Thoracic aorta (tissue), 2 donors: ENCODE measurements at regions not wholly inside any gene's neighbourhood (a gene's known extent, or its start where the extent isn't known, plus 50 kb on each side); places are given as distances from the start of the nearest gene placed in this dataset.

Experiments
- ATAC-seq: fragments of 150-250 bp; one replicate; pipeline ENCODE4 v1.8.0; 2017; ENCODE audit warnings: low read depth; ENCODE audit not compliant: insufficient number of reproducible peaks, low FRiP score
- DNase-seq: peaks from one replicate; pipeline ENCODE4 v3.0.0-alpha.2; 2020; ENCODE audit warnings: low spot score
- H3K27ac ChIP-seq, 2 donors: fragments of 200-600 bp; sonication (generic); 1 replicate in 1 of 2; 2 replicates in 1 of 2; pipeline ENCODE4 v1.5.1; 2016; ENCODE audit warnings: mild to moderate bottlenecking in 2 of 2, moderate library complexity in 2 of 2
- H3K27me3 ChIP-seq: fragments of 200-600 bp; sonication (generic); replicated peaks from 2 replicates; pipeline ENCODE4 v1.6.0; 2016; ENCODE audit warnings: mild to moderate bottlenecking; ENCODE audit not compliant: insufficient read depth
- H3K36me3 ChIP-seq: fragments of 200-600 bp; sonication (generic); one replicate; pipeline ENCODE4 v1.5.1; 2016
- H3K4me1 ChIP-seq, 2 donors: fragments of 200-600 bp; sonication (generic); 1 replicate in 1 of 2; 2 replicates in 1 of 2; pipeline versions ENCODE4 v1.5.1 to v1.6.0; 2016; ENCODE audit warnings: low read depth in 2 of 2, mild to moderate bottlenecking in 1 of 2; ENCODE audit not compliant: control insufficient read depth in 1 of 2
- H3K4me3 ChIP-seq: fragments of 200-600 bp; sonication (generic); 2 replicates; pipeline ENCODE4 v1.5.1; 2016; ENCODE audit warnings: mild to moderate bottlenecking
- H3K9me3 ChIP-seq: fragments of 200-600 bp; sonication (generic); 2 replicates; pipeline ENCODE4 v1.5.1; 2016
- CTCF ChIP-seq: fragments of 200-600 bp; sonication (generic); IDR thresholded peaks from one replicate; pipeline ENCODE4 v1.5.1; 2019; ENCODE audit warnings: antibody characterized with exemption

DNA sequence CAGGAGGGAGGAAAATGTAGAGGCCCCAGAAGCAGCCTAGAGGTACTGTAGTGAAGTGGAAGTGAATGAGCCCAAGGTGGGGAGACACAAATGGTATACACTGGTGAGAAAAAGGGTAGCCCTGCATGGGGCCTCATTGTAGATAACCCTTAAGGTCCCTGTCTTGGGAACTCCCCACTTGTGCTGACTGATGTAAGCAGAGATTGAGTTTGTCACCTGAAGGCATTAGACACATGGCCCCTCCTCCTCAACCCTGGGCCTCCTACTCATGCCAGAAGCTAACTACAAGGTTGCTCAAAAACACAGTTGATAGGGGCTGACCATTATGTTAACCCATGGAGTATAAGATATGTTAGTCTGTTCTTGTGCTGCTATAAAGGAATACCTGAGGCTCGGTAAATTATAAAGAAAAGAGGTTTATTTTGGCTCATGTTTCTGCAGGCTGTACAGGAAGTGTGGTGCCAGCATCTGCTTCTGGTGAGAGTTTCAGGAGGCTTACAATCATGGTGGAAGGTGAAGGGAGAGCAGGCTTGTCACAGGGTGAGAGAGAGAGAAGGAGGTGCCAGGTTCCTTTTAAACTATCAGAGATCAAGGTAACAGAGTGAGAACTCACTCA lies 84.6 kb upstream of the RNU6-1 start:
- DNase-seq (no peak), ATAC-seq (no peak)
- H3K27ac ChIP-seq, result peak overlapping the region; percentile 83 to 86
- no peaks in the 10 kb centered on the region for H3K27me3 ChIP-seq
- H3K36me3 ChIP-seq, result no peaks in the 10 kb centered on the region
- no peaks in the 10 kb centered on the region for H3K9me3 ChIP-seq
- H3K4me1 ChIP-seq, result peaks cover 43 to 84% of the 10 kb centered on the region in 2 donors
- no peak overlapping the region for H3K4me3 ChIP-seq
- no peak for TF ChIP-seq CTCF

- Histone ChIP-seq H3K4me1 (peaks cover 43 to 90% of the 10 kb centered on the region in 2 donors), H3K27ac (peak overlapping the region; percentile 83 to 86), H3K27me3 (no peaks in the 10 kb centered on the region), H3K9me3 (no peaks in the 10 kb centered on the region), H3K4me3 (no peak overlapping the region), H3K36me3 (no peaks in the 10 kb centered on the region)
- ATAC-seq (no peak), DNase-seq (no peak)
- TF ChIP-seq CTCF, result no peak
Measured at GRCh38 chr15:67925182-67925581, 85.3 kb upstream of the RNU6-1 start.

DNA sequence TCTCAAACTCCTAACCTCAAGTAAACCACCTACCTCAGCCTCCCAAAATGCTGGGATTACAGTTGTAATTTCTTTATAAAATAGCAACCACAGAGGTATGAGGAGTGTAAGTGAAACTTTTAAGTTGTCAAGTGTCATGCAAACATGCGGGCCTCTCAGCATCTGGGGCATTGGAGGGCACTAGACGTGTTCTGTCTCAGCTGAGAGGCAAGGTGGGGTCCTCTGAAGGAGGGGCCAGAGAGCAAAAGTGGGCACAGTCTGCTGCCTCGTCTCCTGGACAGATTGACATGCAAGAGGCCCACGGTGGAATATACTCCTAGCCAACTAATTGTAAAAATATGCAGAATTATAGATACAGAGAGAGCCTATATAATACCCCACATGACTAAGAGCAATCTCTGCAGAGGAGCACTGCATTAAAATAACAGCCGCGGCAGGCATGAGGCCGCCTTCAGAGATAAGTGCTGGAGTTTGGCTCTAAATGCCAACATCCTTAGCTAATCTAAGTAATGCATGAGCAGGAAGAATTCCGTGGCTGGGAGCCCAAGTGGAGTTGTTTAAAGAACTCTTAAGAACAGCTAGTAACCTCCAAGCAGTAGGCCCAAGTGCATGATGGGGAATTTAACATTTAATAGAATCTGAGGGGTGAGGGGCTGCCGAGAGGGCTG lies 87.8 kb upstream of the RNU6-1 start:
- H3K27me3 ChIP-seq, result no peaks in the 10 kb centered on the region
- no peaks in the 10 kb centered on the region for H3K36me3 ChIP-seq
- no peak for ATAC-seq
- DNase-seq, result peak; percentile 68
- H3K4me1 ChIP-seq, result peaks cover 54 to 83% of the 10 kb centered on the region in 2 donors
- TF ChIP-seq CTCF, result no peak
- peak overlapping the region; percentile 75 to 77 for H3K27ac ChIP-seq
- H3K4me3 ChIP-seq, result peak overlapping the region; percentile 34
- H3K9me3 ChIP-seq, result no peaks in the 10 kb centered on the region

GRCh38 chr15:67928666-67929065 lies 88.8 kb upstream of the RNU6-1 start:
- Histone ChIP-seq H3K27ac (peak overlapping the region; percentile 75 to 77), H3K4me3 (no peak overlapping the region), H3K36me3 (no peaks in the 10 kb centered on the region), H3K9me3 (no peaks in the 10 kb centered on the region), H3K4me1 (peaks cover 47 to 72% of the 10 kb centered on the region in 2 donors), H3K27me3 (no peaks in the 10 kb centered on the region)
- DNase-seq (no peak), ATAC-seq (no peak)
- no peak for TF ChIP-seq CTCF

- Histone ChIP-seq H3K27ac (peak overlapping the region in 1 of 2 donors; percentile 17), H3K4me1 (peaks cover 32 to 60% of the 10 kb centered on the region in 2 donors), H3K27me3 (no peaks in the 10 kb centered on the region), H3K9me3 (no peaks in the 10 kb centered on the region), H3K36me3 (no peaks in the 10 kb centered on the region), H3K4me3 (no peak overlapping the region)
- no peak for TF ChIP-seq CTCF
- ATAC-seq (no peak), DNase-seq (no peak)
Measured at GRCh38 chr15:67930720-67931119, 90.9 kb upstream of the RNU6-1 start.
